Right renal pelvis (tissue), 4 donors: ENCODE measurements at regions not wholly inside any gene's neighbourhood (a gene's known extent, or its start where the extent isn't known, plus 50 kb on each side); places are given as distances from the start of the nearest gene placed in this dataset.
A peak's percentile ranks its signal among the peaks of the same experiment; 100 is the strongest.

Experiments used
- DNase-seq, 4 donors: peaks; one replicate each; pipeline ENCODE4 v3.0.0-alpha.2; 2013; ENCODE audit warnings: low read depth in 4 of 4, low spot score in 3 of 4, missing footprints in 1 of 4

DNA sequence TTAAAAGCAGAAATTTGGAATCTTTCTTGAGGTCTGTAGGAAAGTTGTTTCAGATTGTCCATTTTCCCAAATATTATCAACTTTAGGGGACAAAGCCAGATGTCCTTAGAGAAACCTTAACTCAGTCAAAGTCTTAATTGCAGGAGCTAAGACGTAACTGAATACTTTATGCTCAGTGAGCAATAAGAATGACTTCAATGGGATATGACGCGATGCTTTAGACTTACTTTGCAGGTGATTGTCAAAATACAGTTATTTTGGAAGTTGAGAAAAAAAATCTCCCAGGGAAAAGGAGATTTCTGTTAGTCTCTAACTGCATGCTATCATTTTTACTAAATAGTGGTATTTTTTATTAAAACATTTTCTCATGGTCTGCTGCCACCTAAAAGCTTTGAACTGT lies 750.9 kb upstream of the STXBP6 start:
- no peak for DNase-seq

GRCh38 chr14:25788252-25788651 lies 738.3 kb upstream of the STXBP6 start:
- no peak for DNase-seq

- no peak for DNase-seq
Measured at GRCh38 chr14:25765909-25766308, 716.0 kb upstream of the STXBP6 start.

DNA sequence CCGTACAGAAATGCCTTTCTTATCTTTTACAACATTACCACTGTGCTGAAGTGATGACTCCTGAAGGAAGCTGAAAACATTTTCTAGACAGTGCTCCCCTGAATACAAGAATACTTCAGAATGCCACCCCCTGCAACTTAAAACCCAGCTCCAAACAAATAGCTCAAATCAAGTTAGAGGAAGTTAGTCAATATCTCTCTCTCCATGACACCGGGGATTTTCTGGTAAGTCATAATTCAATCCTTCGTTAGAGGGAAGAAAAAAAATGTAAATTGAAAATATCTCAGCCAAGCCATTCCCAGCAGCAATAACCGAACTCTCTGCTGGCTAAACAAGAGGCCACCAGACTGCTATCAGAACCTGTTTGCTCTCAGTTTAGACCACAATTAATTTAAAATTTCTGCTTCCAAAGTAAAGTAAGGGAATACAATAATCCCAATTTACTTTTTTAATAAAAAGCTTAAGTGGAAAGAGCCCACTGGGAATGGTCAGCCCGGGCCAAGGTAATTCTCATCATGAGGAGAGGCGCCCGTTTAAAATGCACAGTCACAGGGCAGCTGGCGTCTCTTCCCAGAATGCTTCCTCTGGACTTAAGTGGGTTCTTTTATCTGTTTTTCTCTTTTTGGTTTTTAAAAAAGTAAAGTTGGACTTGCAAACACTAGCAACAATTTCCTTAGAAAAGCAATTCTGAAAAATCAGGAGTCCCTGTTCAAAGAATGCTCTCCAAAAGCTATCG lies 710.1 kb upstream of the STXBP6 start:
- no peak for DNase-seq

GRCh38 chr14:25759256-25759655 lies 709.3 kb upstream of the STXBP6 start:
- peak in 3 of 4 donors; percentile 7 to 27 (median 20) for DNase-seq

- no peak for DNase-seq
Measured at GRCh38 chr14:25757364-25757763, 707.4 kb upstream of the STXBP6 start.

DNA sequence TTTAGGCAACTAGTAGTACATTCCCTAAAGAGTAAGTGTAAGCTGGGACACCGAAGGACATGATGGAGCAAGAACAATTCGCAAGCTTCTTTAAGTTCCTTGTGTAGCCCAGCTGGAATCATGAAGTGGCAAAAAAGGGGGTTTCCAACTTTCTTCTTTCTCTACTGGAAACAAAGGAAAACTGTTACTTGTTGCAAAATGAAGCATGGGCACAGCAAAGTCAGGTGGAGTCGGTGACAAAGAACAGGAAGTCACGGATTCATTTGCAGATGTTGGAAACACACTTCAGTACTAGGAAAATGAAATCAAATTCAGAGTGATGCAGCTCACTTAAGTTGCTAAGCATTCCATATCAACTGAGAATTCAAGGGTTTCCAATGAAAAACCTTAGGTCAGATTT lies 706.9 kb upstream of the STXBP6 start:
- DNase-seq: no peak

DNA sequence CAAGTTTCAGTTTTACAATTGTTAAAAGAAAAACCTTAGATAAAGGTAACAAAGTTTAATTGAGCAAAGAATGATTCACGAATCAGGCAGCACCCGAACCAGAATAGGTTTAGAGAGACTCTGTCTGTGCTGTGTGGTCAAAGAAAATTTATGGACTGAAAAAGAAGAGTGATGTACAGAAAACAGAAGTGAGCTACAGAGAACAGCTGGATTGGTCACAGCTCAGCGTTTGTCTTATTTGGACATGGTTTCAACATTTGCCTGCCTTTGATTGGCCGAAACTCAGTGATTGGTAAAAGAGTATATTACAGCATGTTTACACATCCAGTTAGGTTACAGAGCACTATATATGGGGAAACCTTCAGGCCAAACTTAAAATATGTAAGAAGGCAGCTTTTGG lies 703.2 kb upstream of the STXBP6 start:
- DNase-seq: no peak

GRCh38 chr14:25750436-25750835 lies 700.5 kb upstream of the STXBP6 start:
- DNase-seq: no peak
